ENCODE measurements at regions not wholly inside any gene's neighbourhood (a gene's known extent, or its start where the extent isn't known, plus 50 kb on each side); places are given as distances from the start of the nearest gene placed in this dataset.

- no peak for TF ChIP-seq CTCF (IDR thresholded peaks at IDR 0.05)
- no peak for TF ChIP-seq POLR2A (IDR thresholded peaks at IDR 0.05)
- intact Hi-C loops (cut with DNase I): no loop called here
- H3K4me1 ChIP-seq: no peaks in the 10 kb centered on the region
- H3K4me3 ChIP-seq (replicated peaks in 1 of 3): no peak overlapping the region
- H3K36me3 ChIP-seq: no peaks in the 10 kb centered on the region
- H3K9me3 ChIP-seq: no peaks in the 10 kb centered on the region
- DNase-seq: peak; percentile 82 to 87
- no peaks in the 10 kb centered on the region for H3K27me3 ChIP-seq
- WGBS, 2 donors: 5% methylated on average over 1 of the region's 1 CpG
- H3K27ac ChIP-seq: no peak overlapping the region
Measured at GRCh38 chr3:187456250-187456649, 88.1 kb downstream of the RTP4 start.

GRCh38 chr3:187454085-187454815, 86.1 kb downstream of the RTP4 start:
- Histone ChIP-seq H3K4me1 (no peaks in the 10 kb centered on the region), H3K4me3 (replicated peaks in 1 of 3) (no peak overlapping the region), H3K27ac (no peak overlapping the region), H3K36me3 (no peaks in the 10 kb centered on the region), H3K9me3 (no peaks in the 10 kb centered on the region), H3K27me3 (no peaks in the 10 kb centered on the region)
- intact Hi-C loops (cut with DNase I): no loop called here
- TF ChIP-seq CTCF (IDR thresholded peaks at IDR 0.05) (no peak), POLR2A (IDR thresholded peaks at IDR 0.05) (no peak)
- no peak for DNase-seq
- 70 to 83% methylated on average over 6 of the region's 6 CpGs for WGBS, 2 donors

- no peak for DNase-seq
- WGBS, 2 donors: 68 to 69% methylated on average over 7 of the region's 7 CpGs
- Histone ChIP-seq H3K4me3 (replicated peaks in 1 of 3) (no peak overlapping the region), H3K4me1 (no peaks in the 10 kb centered on the region), H3K27me3 (no peaks in the 10 kb centered on the region), H3K36me3 (no peaks in the 10 kb centered on the region), H3K27ac (no peak overlapping the region), H3K9me3 (no peaks in the 10 kb centered on the region)
- no peak for TF ChIP-seq POLR2A (IDR thresholded peaks at IDR 0.05)
- no peak for TF ChIP-seq CTCF (IDR thresholded peaks at IDR 0.05)
- intact Hi-C loops (cut with DNase I): no loop called here
Measured at GRCh38 chr3:187450431-187451190, 82.4 kb downstream of the RTP4 start.

- H3K4me1 ChIP-seq: no peaks in the 10 kb centered on the region
Measured at GRCh38 chr3:187448674-187449073, 80.5 kb downstream of the RTP4 start.

More at GRCh38 chr3:187448674-187449073, 80.5 kb downstream of the RTP4 start:
- no peak for DNase-seq
- Histone ChIP-seq H3K27ac (no peak overlapping the region), H3K36me3 (no peaks in the 10 kb centered on the region), H3K9me3 (no peaks in the 10 kb centered on the region), H3K4me3 (replicated peaks in 1 of 3) (no peak overlapping the region), H3K27me3 (no peaks in the 10 kb centered on the region)
- TF ChIP-seq POLR2A (IDR thresholded peaks at IDR 0.05) (no peak), CTCF (IDR thresholded peaks at IDR 0.05) (no peak)
- WGBS, 2 donors: 92 to 97% methylated on average over 1 of the region's 1 CpG
- intact Hi-C loops (cut with DNase I): no loop called here
